GM12874 (cell line): ENCODE measurements at regions not wholly inside any gene's neighbourhood (a gene's known extent, or its start where the extent isn't known, plus 50 kb on each side); places are given as distances from the start of the nearest gene placed in this dataset.

Experiments used
- TF ChIP-seq, protein P1 (sequence below): IDR thresholded peaks from 2 replicates; pipeline ENCODE4 v1.5.1; 2011; ENCODE audit warnings: low read depth, mild to moderate bottlenecking, control low read depth, low read length, moderate library complexity; ENCODE audit not compliant: insufficient read depth

DNA sequence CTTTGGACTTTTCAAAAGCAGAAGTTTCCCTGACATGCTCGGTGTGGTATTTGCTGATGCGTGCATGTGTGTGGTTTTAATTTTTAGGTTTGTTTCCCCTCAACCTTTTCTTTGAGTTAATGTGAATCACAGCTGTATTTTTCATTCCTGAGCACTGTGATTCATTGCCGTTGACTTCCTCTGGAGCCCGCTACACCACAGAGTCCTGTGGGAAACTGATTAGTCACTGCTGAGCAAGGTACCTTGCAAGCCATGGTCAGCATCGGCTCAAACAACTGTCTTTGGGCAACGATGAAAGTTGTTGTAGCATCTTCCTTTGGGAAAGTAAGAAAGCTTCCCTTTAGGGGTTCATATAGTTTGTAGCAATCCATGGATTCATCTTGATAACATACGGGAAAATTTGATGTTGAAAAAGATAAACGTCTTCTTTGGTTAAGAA is 57.5 kb downstream of the RIN2 start:
- TF ChIP-seq, protein P1, sequence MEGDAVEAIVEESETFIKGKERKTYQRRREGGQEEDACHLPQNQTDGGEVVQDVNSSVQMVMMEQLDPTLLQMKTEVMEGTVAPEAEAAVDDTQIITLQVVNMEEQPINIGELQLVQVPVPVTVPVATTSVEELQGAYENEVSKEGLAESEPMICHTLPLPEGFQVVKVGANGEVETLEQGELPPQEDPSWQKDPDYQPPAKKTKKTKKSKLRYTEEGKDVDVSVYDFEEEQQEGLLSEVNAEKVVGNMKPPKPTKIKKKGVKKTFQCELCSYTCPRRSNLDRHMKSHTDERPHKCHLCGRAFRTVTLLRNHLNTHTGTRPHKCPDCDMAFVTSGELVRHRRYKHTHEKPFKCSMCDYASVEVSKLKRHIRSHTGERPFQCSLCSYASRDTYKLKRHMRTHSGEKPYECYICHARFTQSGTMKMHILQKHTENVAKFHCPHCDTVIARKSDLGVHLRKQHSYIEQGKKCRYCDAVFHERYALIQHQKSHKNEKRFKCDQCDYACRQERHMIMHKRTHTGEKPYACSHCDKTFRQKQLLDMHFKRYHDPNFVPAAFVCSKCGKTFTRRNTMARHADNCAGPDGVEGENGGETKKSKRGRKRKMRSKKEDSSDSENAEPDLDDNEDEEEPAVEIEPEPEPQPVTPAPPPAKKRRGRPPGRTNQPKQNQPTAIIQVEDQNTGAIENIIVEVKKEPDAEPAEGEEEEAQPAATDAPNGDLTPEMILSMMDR, result no peak

DNA sequence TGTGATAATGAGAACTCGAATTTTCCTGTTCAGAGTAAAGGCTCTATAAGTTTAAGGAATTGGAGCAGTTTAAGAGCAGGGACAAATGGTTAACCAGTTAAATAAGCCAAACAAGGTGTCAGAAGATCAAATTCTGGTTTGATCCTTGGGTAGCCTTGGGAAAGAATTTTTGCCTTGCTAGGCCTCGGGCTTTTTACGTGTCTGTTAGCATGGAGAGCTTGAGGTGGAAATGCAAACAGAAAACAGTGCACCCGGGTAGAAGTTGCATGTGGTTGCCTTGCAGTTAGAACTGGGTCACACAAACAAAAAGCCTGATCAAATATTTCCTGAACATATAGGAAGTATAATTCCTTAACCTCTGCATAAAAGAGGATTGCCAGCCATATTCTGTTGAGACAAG is 58.3 kb downstream of the RIN2 start:
- TF ChIP-seq, protein P1, result no peak

DNA sequence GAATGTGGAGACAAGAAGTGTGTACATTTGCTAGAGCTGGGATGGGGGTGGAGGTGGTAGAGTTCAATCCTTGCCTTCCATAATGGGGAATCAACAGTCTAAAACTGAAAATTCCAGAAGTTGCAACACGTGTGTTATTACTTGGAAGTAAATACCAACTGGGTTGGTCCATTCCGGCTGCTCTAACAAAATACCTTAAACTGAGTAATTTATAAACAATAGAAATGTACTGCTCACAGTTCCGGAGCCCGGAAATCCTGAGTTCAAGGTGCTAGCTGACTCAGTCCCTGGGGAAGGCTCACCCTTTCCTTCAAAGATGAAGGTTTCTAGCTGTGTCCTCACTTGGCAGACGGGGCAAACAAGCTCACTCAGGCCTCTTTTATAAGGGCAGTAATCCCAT is 59.0 kb downstream of the RIN2 start:
- TF ChIP-seq, protein P1, result no peak

DNA sequence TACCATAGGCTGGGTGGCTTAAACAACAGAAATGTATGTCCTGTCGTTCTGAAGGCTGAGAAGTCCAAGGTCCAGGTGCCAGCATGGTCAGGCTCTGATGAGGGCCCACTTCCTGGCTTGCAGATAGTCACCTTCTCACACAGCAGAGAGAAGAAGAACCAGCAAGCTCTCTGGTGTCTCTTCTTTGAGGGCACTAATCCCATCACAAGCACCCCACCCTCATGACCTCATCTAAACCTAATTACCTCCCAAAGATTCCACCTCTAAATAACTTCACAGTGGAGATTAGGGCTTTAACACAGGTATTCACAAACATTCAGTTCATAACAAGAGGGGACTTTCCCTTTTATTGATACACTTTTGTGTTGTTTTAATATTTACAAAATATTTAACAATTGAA is 61.1 kb downstream of the RIN2 start:
- TF ChIP-seq, protein P1, result no peak

DNA sequence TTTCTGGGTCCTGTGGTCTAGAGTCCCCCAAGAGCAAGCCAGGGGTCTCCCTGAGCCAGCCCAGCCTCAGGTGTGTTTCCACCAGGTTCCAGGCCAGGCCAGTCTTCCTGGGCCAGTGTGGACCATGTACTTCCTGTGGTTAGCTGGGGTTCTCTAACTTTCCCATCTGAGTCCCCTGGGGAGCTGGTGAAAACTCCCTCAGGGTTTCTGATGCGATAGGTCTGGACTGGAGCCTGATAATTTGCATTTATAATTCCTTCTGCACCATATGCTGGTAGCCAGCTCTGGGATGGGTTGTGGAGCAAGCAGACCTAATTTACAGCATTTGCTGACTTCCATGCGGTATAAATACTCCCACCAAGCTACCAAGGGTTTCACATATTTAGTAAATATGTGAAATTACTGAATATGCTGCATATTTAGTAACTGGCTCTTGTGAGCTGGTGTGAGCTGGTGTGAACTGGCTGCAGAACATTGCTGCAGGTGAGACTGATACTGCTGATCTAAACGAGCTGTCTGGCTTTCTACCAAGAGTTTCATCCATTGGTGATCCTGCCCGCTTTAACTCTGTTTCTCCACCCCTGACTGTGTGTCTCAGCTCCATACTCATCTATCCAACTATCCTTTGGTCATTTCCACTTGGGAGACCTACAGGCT is 62.6 kb downstream of the RIN2 start:
- TF ChIP-seq, protein P1, result no peak

DNA sequence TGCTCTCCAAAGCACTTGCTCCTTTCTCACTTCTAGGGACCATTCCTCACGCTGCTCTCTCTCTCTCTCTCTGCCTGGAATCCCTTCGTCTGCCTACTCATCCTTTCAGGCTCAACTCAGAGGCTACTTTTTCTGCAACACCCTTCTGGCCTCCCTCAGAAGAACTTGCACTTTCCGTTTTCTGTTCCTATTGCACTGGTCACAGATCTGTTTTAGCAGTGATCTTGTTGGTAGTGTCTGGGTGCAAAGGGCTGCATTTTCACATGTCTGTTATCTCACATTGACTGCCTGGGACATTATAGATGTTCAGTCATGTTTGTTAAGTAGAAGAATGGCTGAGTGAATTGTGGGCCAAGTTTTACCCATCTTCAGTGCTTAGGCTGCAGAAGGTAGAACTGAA is 63.5 kb downstream of the RIN2 start:
- TF ChIP-seq, protein P1, result no peak

DNA sequence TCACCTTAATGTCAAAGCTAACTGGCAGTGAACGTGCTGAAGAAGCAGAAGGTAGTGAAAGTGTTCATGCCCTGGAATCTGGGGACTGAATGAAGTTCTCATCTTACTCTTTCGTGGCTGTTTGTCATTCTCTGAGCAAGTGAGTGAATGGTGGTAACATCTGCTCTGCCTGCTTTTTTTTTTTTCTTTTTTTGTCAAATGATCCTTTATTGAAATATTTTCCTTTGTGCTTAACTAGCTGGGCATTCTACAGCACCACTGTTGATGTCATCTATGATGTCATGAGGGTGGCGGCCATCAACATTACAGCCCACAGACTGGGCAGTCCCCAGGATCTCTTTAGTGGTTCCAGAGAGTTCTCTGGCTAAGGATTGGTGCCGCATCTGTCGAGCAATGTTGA is 65.2 kb downstream of the RIN2 start:
- TF ChIP-seq, protein P1, result no peak
